HepG2 (cell line): ENCODE measurements at regions not wholly inside any gene's neighbourhood (a gene's known extent, or its start where the extent isn't known, plus 50 kb on each side); places are given as distances from the start of the nearest gene placed in this dataset.

ENCODE experiments used
- ATAC-seq: fragments of 200-7000 bp; cut with Tn5 transposase; 3 replicates; pipeline ENCODE4 v1.9.1; 2020; ENCODE audit warnings: mild to moderate bottlenecking, moderate library complexity
- BruUV-seq: library from RNA; stranded (reverse); fragments of 400-500 nt; replicated peaks from 2 replicates; lab custom pipeline; 2021; lab: Mats Ljungman, UMichigan
- CTCF ChIA-PET: fragments of 300-600 bp; formaldehyde crosslinking; extraction: SDS; loops from one replicate; lab custom pipeline; 2021; ENCODE audit warnings: low total read pairs, inconsistent platforms, low intra/inter-chr PET ratio; lab: Yijun Ruan, JAX
- POLR2A ChIA-PET: fragments of 350-600 bp; sonication (Branson Sonifier 250); formaldehyde crosslinking; loops from one replicate; lab custom pipeline; 2020; ENCODE audit warnings: antibody characterized with exemption, inconsistent platforms; lab: Yijun Ruan, JAX
- DNase-seq: peaks from one replicate; pipeline ENCODE4 v3.0.0-alpha.2; 2015; ENCODE audit warnings: low spot score
- FAIRE-seq: peaks from 3 replicates; lab custom pipeline; 2011; peaks lifted over from hg19 to GRCh38; lab: Jason Lieb, UNC
- H2AFZ ChIP-seq: one replicate; pipeline ENCODE4 v1.6.1; 2011; ENCODE audit warnings: low read length, inconsistent platforms
- H3K27ac ChIP-seq: fragments of 300-600 bp; 3 replicates; pipeline ENCODE4 v1.8.0; 2011; ENCODE audit warnings: mixed run types, mild to moderate bottlenecking, mixed read lengths, low read length, inconsistent platforms; ENCODE audit not compliant: insufficient read depth; ENCODE audit errors: extremely low read length
- H3K27me3 ChIP-seq, 2 experiments: fragments of 200-600 bp in 1 of 2; 2 replicates in 1 of 2; 3 replicates in 1 of 2; pipeline versions ENCODE4 v1.6.0 to v1.8.0; 2011; ENCODE audit warnings: low read length in 2 of 2, mild to moderate bottlenecking in 2 of 2, moderate library complexity in 2 of 2, inconsistent platforms in 1 of 2; ENCODE audit not compliant: insufficient read depth in 2 of 2, control insufficient read depth in 1 of 2
- H3K36me3 ChIP-seq, 2 experiments: fragments of 200-600 bp in 1 of 2; replicated peaks in 1 of 2; 2 replicates in 1 of 2; 3 replicates in 1 of 2; pipeline versions ENCODE4 v1.5.1 to v1.8.0; 2011; ENCODE audit warnings: low read length in 2 of 2, inconsistent platforms in 1 of 2; ENCODE audit not compliant: insufficient read depth in 2 of 2, control insufficient read depth in 1 of 2
- H3K4me1 ChIP-seq: 2 replicates; pipeline ENCODE4 v1.5.1; 2012; ENCODE audit warnings: low read length, inconsistent platforms; ENCODE audit not compliant: insufficient read depth
- H3K4me2 ChIP-seq: 2 replicates; pipeline ENCODE4 v1.6.0; 2011; ENCODE audit warnings: low read depth, low read length, inconsistent platforms
- H3K4me3 ChIP-seq, 3 experiments: fragments of 200-600 bp in 1 of 3; sonication (generic), shearing (Covaris generic) in 1 of 3; replicated peaks in 1 of 3; 2 replicates each; pipeline ENCODE4 v1.5.1; 2011 to 2016; ENCODE audit warnings: low read length in 3 of 3, inconsistent platforms in 2 of 3, low read depth in 2 of 3, mild to moderate bottlenecking in 2 of 3, control low read depth in 1 of 3, mixed read lengths in 1 of 3; ENCODE audit not compliant: insufficient read depth in 1 of 3
- H3K79me2 ChIP-seq: one replicate; pipeline ENCODE4 v1.6.1; 2011; ENCODE audit warnings: low read length, inconsistent platforms; ENCODE audit not compliant: insufficient read depth
- H3K9ac ChIP-seq: 2 replicates; pipeline ENCODE4 v1.6.0; 2011; ENCODE audit warnings: mild to moderate bottlenecking, low read depth, low read length, inconsistent platforms; ENCODE audit not compliant: insufficient read depth
- H3K9me3 ChIP-seq: 2 replicates; pipeline ENCODE4 v1.5.1; 2012; ENCODE audit warnings: mild to moderate bottlenecking, low read length
- H4K20me1 ChIP-seq: 2 replicates; pipeline ENCODE4 v1.6.0; 2011; ENCODE audit warnings: inconsistent platforms, mild to moderate bottlenecking, low read length, moderate library complexity; ENCODE audit not compliant: insufficient read depth
- ARID5B ChIP-seq: IDR thresholded peaks from 2 replicates; pipeline ENCODE4 v1.4.0; 2020; ENCODE audit warnings: mild to moderate bottlenecking, missing genetic modification reagents
- ARNTL ChIP-seq: sonication (generic); formaldehyde crosslinking; IDR thresholded peaks from 2 replicates; pipeline ENCODE4 v1.4.0; 2020; ENCODE audit warnings: mild to moderate bottlenecking, missing genetic modification reagents
- NCOA5 ChIP-seq: sonication (generic); formaldehyde crosslinking; IDR thresholded peaks from 2 replicates; pipeline ENCODE4 v1.4.0; 2020; ENCODE audit warnings: missing genetic modification reagents
- SMAD1 ChIP-seq: sonication (generic); formaldehyde crosslinking; IDR thresholded peaks from 2 replicates; pipeline ENCODE4 v1.4.0; 2020; ENCODE audit warnings: missing genetic modification reagents, low read depth, mild to moderate bottlenecking, borderline replicate concordance
- ZFX ChIP-seq: sonication (generic); formaldehyde crosslinking; IDR thresholded peaks from 2 replicates; pipeline ENCODE4 v1.4.0; 2020; ENCODE audit warnings: mild to moderate bottlenecking, low read depth, missing genetic modification reagents, moderate library complexity
- ZNF530 ChIP-seq: sonication (generic); formaldehyde crosslinking; IDR thresholded peaks from 2 replicates; pipeline ENCODE4 v1.5.0; 2020; ENCODE audit warnings: low read depth, mild to moderate bottlenecking, missing genetic modification reagents
- ZSCAN31 ChIP-seq: sonication (generic); formaldehyde crosslinking; IDR thresholded peaks from 2 replicates; pipeline ENCODE4 v1.5.0; 2020; ENCODE audit warnings: low read depth, mild to moderate bottlenecking, missing genetic modification reagents
- WGBS: methylation state at CpG from one replicate; pipeline ENCODE4 v1.1.6; 2017; ENCODE audit warnings: low lambda C conversion rate; 5-methylcytosine and 5-hydroxymethylcytosine counted together
- in situ Hi-C: cut with HindIII; loops from 2 replicates; pipeline ENCODE4 v1.10.0; 2017; ENCODE audit warnings: low pct_unique_long_range_greater_than_20kb; ENCODE audit not compliant: extremely low pct_ligation_motif_present
- intact Hi-C: fragments of 100-400 bp; cut with micrococcal nuclease; formaldehyde crosslinking; loops from one replicate; pipeline ENCODE4 v1.10.0; 2022; ENCODE audit not compliant: unreplicated experiment

DNA sequence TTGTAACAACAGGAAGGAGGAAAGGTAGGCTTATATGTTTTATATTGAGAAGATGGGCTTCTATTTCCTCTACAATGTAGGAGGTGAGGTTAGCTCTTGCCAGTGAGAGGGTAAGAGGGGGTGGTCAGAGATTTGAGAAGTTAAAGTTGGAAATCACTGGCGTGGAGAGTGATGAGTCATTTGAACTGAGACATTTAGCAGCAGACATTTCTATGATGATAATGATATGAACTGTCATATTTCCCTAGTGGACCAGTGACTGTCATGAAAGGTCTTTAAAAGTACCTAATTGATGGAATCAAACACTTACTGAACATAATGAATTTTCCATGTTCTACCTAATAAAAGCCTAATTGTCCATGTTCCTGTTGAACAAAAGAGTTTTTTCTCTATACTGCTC lies 126.1 kb downstream of the FAM161A start:
- WGBS = 0% methylated on average over 1 of the region's 1 CpG
- no peak overlapping the region for H3K27ac ChIP-seq
- H3K36me3 ChIP-seq = no peaks in the 10 kb centered on the region
- H3K9me3 ChIP-seq = no peaks in the 10 kb centered on the region
- intact Hi-C loops (no loop called here), in situ Hi-C loops (no loop called here)
- no peak overlapping the region for H3K9ac ChIP-seq
- ChIA-PET POLR2A (no interaction called here), CTCF (no interaction called here)
- H4K20me1 ChIP-seq = no peaks in the 10 kb centered on the region
- no peaks in the 10 kb centered on the region for H3K79me2 ChIP-seq
- H3K27me3 ChIP-seq = 0 out of 5 replicates have a peak, but pooled peaks cover 0 to 2% of the 10 kb centered on the region in 2 experiments
- H3K4me2 ChIP-seq = no peak overlapping the region
- DNase-seq (no peak), ATAC-seq (no peak), FAIRE-seq (no peak)
- no peaks in the 10 kb centered on the region for H3K4me1 ChIP-seq
- no peak overlapping the region for H2AFZ ChIP-seq
- TF ChIP-seq ZSCAN31 (no peak), SMAD1 (CRISPR knock-in tag) (no peak), ARNTL (CRISPR knock-in tag) (no peak), NCOA5 (CRISPR knock-in tag) (no peak), ZNF530 (CRISPR knock-in tag) (no peak), ZFX (no peak), ARID5B (no peak)
- no TSS peak for BruUV-seq
- H3K4me3 ChIP-seq = no peak overlapping the region
